NCI-H128 (cell line): ENCODE measurements at regions not wholly inside any gene's neighbourhood (a gene's known extent, or its start where the extent isn't known, plus 50 kb on each side); places are given as distances from the start of the nearest gene placed in this dataset.

Experiments used
- DNase-seq: peaks from one replicate; lab custom pipeline; 2025; ENCODE audit not compliant: unreplicated experiment; lab: John Stamatoyannopoulos, UW

DNA sequence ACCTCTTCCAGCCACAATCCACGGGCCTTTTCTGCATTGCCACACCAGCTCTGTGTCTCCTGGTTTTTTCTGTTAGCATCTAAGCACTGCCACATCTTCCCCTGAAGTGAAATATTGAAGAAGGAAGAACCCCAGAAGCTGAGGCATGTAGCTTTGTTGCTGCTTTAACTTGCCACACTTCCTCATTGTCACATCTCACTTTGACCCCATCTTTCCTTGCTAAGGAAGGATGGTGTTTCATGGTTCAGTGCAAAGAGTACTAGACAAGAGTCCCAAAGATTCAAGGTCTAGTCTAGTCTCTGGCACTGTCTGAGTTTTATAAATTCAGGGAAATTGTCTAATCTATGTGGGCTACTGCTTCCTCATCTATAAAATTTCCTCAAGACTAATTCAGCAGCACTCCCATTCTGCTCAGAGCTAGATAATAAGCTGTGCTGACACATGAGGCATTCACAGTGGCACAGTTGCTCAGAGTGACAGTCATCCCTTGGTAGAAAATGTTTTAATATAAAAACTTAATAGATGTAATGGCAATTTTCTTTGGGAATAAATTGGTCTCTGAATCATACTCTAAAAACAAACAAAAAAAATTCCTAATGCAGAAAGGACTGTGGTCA is 483.0 kb upstream of the ID2 start:
- no peak for DNase-seq

DNA sequence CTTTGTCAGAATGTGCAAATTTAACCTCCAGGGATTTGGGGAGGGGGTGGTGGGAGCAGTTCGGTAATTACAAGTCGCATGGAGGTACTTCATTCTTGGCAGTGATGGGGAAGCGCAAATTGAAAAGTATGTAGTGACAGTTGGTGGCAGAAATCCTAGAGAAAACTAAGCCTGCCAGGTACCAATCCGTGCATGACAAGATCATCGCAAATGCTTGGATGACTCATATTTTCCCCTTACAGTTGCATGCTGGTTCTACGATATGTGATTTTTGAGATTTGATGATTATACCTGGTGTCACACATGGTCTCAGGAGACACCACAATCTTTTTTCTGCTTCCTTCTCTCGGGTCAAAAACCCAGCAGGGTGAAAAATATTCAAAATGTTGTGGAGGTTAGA is 479.7 kb upstream of the ID2 start:
- DNase-seq, result no peak

GRCh38 chr2:8203364-8203763 is 478.5 kb upstream of the ID2 start:
- DNase-seq, result no peak

DNA sequence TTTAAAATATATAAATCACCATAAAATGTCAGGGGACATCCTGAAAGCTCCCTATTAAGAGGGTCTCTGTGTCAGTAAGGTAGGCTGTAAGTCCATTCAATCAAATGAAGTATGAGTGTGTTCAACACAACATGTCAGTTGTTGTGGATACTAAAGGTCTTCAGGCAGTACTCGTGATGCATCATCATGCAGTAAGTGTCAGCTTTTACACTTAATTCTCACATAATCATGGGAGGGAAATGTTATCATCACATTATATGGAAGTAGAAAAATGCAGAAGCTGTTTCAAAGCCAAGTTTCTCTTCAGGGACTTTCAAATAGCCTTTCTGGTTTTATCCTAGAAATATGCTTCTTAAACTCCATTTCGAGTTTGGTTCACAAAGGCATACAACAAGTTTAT is 477.1 kb upstream of the ID2 start:
- no peak for DNase-seq

- no peak for DNase-seq
These were observed 472.4 kb upstream of the ID2 start for GRCh38 chr2:8209494-8209893.

- DNase-seq, result no peak
These were observed 470.5 kb upstream of the ID2 start for GRCh38 chr2:8211384-8211783.

- no peak for DNase-seq
These were observed 469.6 kb upstream of the ID2 start for GRCh38 chr2:8212239-8212638.

GRCh38 chr2:8214036-8214615 is 467.7 kb upstream of the ID2 start:
- no peak for DNase-seq

DNA sequence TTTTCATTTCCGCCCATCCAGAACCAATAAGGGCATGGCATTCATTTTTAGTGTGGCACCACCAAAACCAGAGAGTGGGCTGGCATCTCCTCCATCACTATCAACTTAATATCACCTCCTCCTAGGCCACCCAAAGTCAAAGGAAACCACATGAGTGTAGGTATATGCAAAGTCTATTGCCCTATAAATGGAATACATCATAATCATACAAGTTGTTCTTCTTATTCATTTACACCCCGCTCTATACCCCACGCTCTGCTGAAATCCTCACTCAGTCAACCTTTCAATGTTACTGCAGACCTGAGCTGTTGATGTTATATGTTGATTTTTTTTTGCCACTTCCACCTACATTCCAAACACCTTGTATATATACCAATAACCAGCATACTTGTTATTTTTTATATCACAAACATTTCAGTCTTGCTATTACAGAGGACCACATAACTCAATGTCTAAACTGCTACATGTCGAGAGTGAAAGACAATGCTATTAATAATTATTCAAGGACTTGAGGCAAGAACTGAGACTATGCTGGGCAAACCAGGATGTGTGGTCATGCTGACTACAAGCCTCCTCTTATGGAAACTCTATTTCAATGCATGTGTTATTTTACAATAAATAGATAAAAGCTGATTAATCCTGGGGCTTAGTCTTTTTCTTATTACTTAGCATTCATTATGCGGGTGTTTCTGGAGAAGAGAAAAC is 466.5 kb upstream of the ID2 start:
- no peak for DNase-seq

DNA sequence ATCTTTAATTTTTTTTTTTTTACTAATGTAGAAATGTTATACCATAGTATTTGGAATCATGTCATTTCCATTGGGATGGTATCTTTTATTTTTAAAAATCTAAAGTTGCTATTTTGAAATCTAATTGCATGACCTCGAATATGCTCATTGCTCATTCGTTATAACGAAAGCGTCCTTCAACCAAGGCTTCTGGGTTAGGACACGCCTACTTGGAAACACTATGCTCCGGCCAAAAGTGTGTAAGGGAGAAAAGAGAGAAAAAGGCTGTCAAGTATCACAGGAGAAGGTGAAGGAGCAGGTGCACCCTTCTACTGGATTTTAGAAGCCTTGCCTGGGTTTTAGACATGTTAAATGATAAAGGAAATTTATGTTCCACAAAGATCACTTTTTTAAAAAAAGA is 465.9 kb upstream of the ID2 start:
- no peak for DNase-seq

DNA sequence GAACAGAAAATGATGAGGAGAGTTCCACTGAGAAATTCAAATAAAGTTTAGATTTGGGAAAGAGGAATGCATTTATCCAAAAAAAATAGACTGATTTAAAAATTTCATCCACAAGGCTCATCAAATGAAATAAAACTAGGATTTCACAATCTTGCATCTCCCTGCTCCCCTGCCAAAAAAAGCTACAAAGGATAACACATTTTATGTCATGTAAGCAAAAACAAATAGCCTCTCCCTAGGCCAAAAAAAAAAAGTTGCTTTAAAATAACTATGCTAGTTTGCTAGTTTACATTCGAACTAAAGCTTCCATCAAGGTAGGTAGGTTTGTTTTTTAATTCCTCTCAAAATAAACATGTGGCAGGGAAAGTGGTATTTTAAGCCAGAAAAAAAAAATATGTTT is 465.5 kb upstream of the ID2 start:
- DNase-seq, result no peak

GRCh38 chr2:8217468-8218030 is 464.3 kb upstream of the ID2 start:
- no peak for DNase-seq

GRCh38 chr2:8219096-8219495 is 462.8 kb upstream of the ID2 start:
- no peak for DNase-seq

GRCh38 chr2:8219631-8220355 is 462.1 kb upstream of the ID2 start:
- no peak for DNase-seq

GRCh38 chr2:8222979-8223694 is 458.7 kb upstream of the ID2 start:
- DNase-seq, result no peak

- no peak for DNase-seq
These were observed 458.0 kb upstream of the ID2 start for GRCh38 chr2:8223695-8224346.

DNA sequence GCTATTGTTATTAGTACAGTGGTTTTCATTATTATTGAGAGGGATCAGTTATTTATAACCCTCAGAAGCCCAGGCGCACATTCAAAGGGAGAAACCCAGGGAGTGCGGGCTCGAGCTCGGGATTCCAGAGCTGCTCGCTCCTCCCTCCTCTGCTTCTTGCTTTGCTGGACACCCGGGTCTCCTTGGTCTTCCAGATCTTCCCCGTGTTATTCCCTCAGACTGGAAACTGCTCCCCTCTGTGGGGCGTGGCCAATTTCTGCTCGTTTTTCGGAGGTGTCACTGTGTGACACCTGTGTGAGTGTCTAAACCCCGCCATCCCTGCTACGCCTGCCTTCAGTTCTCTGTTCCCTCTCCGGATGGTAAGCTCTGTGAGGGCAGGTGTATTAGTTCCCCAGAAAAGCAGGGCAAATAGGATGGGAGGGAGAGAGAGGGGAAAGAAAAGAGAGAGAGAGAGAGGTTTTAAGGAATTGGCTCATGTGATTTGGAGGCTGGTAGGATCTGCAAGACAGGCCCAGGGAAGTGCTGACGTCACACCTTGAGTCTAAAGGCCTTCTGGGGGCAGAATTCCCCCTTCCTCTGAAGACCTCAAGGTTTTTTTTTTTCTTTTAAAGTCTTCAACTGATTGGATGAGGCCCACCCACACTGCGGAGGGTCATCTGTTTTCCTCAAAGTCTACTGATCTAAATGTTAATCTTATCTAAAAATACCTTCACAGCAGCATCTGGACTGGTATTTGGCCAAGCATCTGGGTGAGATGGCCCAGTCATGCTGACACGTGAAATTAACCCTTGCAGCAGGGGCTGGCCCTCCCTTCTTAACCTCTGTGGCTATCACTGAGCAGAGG is 457.3 kb upstream of the ID2 start:
- DNase-seq, result no peak

- DNase-seq, result no peak
These were observed 456.6 kb upstream of the ID2 start for GRCh38 chr2:8225266-8225665.

GRCh38 chr2:8225798-8226197 is 456.1 kb upstream of the ID2 start:
- DNase-seq, result no peak

GRCh38 chr2:8229546-8229986 is 452.3 kb upstream of the ID2 start:
- DNase-seq, result no peak
